ENCODE measurements at regions not wholly inside any gene's neighbourhood (a gene's known extent, or its start where the extent isn't known, plus 50 kb on each side); places are given as distances from the start of the nearest gene placed in this dataset.

DNA sequence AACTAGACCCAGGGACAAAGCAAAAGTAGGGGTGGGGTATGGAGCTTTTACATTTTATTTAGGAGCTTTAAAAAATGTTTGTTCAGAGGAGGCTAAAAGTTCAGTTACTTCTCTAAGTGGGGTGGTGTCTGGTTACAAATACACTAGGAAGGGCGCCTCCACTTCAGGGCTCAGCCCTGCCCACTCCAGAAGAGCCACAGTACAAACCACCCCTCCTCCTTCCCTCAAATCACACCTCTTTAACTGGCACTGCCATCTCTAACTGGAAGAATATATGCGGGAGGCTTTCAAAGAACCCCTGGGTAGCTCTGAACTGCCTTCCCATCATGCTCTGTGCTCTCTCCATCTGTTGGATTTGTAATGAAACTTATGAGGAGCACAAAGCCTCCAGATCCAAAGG is 98.8 kb upstream of the NFIB start:
- Histone ChIP-seq H3K27me3 (ENCODE audit: insufficient read depth) (no peaks in the 10 kb centered on the region), H4K20me1 (replicated peaks; ENCODE audit: insufficient read depth) (no peaks in the 10 kb centered on the region), H3K79me2 (replicated peaks; ENCODE audit: insufficient read depth) (no peaks in the 10 kb centered on the region), H2AFZ (no peak overlapping the region), H3K4me1 (ENCODE audit: insufficient read depth) (peaks cover 3% of the 10 kb centered on the region; the same call in 1 of the 2 replicates), H3K9me2 (ENCODE audit: insufficient read depth) (no peaks in the 10 kb centered on the region; the same call in none of the 2 replicates), H3F3A (replicated peaks; ENCODE audit: low read depth) (no peaks in the 10 kb centered on the region), H3K27ac (ENCODE audit: low read depth) (no peak overlapping the region), H3K36me3 (ENCODE audit: insufficient read depth) (no peaks in the 10 kb centered on the region), H3K4me3 (no peak overlapping the region), H3K4me2 (no peak overlapping the region)
- H3K9me3 Mint-ChIP-seq: no peaks in the 10 kb centered on the region
- H3K4me3 Mint-ChIP-seq: no peak overlapping the region
- DNase-seq (ENCODE audit: low spot score): no peak
- H3K27ac Mint-ChIP-seq: no peak overlapping the region
- no peaks in the 10 kb centered on the region for H3K36me3 Mint-ChIP-seq (ENCODE audit: low read depth)
- ATAC-seq: no peak
- peaks cover 2% of the 10 kb centered on the region for H3K27me3 Mint-ChIP-seq (ENCODE audit: insufficient read depth, low read depth, poor library complexity)
- TF ChIP-seq JUNB (IDR thresholded peaks at IDR 0.05; ENCODE audit: unreplicated experiment) (no peak), NANOG (IDR thresholded peaks at IDR 0.05; ENCODE audit: borderline replicate concordance) (no peak), STAT1 (IDR thresholded peaks at IDR 0.05; ENCODE audit: unreplicated experiment) (no peak)
- TF ChIP-seq, protein P1, sequence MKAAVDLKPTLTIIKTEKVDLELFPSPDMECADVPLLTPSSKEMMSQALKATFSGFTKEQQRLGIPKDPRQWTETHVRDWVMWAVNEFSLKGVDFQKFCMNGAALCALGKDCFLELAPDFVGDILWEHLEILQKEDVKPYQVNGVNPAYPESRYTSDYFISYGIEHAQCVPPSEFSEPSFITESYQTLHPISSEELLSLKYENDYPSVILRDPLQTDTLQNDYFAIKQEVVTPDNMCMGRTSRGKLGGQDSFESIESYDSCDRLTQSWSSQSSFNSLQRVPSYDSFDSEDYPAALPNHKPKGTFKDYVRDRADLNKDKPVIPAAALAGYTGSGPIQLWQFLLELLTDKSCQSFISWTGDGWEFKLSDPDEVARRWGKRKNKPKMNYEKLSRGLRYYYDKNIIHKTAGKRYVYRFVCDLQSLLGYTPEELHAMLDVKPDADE (IDR thresholded peaks at IDR 0.05): no peak
- peaks cover 8% of the 10 kb centered on the region; the same call in 1 of the 3 replicates for H3K4me1 Mint-ChIP-seq

GRCh38 chr9:14406463-14406862 is 92.5 kb upstream of the NFIB start:
- no peaks in the 10 kb centered on the region for H3K36me3 Mint-ChIP-seq (ENCODE audit: low read depth)
- Histone ChIP-seq H3K27me3 (ENCODE audit: insufficient read depth) (no peaks in the 10 kb centered on the region), H3K27ac (ENCODE audit: low read depth) (no peak overlapping the region), H3K36me3 (ENCODE audit: insufficient read depth) (no peaks in the 10 kb centered on the region), H3F3A (replicated peaks; ENCODE audit: low read depth) (no peaks in the 10 kb centered on the region), H4K20me1 (replicated peaks; ENCODE audit: insufficient read depth) (no peaks in the 10 kb centered on the region), H3K4me1 (ENCODE audit: insufficient read depth) (peaks cover 9% of the 10 kb centered on the region; the same call in 1 of the 2 replicates), H2AFZ (no peak overlapping the region; the same call in 1 of the 2 replicates), H3K4me2 (no peak overlapping the region), H3K79me2 (replicated peaks; ENCODE audit: insufficient read depth) (no peaks in the 10 kb centered on the region), H3K9me2 (ENCODE audit: insufficient read depth) (no peaks in the 10 kb centered on the region), H3K4me3 (no peak overlapping the region)
- ATAC-seq (no peak), DNase-seq (ENCODE audit: low spot score) (no peak)
- H3K27ac Mint-ChIP-seq: no peak overlapping the region
- no peak overlapping the region for H3K4me3 Mint-ChIP-seq
- H3K9me3 Mint-ChIP-seq: no peaks in the 10 kb centered on the region
- 0 out of 3 replicates have a peak, but pooled peaks cover 4% of the 10 kb centered on the region for H3K4me1 Mint-ChIP-seq
- peaks cover 2% of the 10 kb centered on the region for H3K27me3 Mint-ChIP-seq (ENCODE audit: insufficient read depth, low read depth, poor library complexity)
- TF ChIP-seq CTCF (conservative IDR thresholded peaks at IDR 0.05; ENCODE audit: low read depth in 2 of 2) (no peak), CREB1 (CRISPR knock-in tag; IDR thresholded peaks at IDR 0.05; ENCODE audit: low read depth) (no peak), EZH2 (IDR thresholded peaks at IDR 0.05; ENCODE audit: low read depth, unreplicated experiment) (no peak), ZNF331 (CRISPR knock-in tag; IDR thresholded peaks at IDR 0.05; ENCODE audit: low read depth) (no peak), ZNF114 (CRISPR knock-in tag; IDR thresholded peaks at IDR 0.05) (no peak), STAT1 (IDR thresholded peaks at IDR 0.05; ENCODE audit: unreplicated experiment) (no peak), NANOG (IDR thresholded peaks at IDR 0.05; ENCODE audit: borderline replicate concordance) (no peak), EZH2phosphoT487 (IDR thresholded peaks at IDR 0.05; ENCODE audit: unreplicated experiment) (no peak), JUNB (IDR thresholded peaks at IDR 0.05; ENCODE audit: unreplicated experiment) (no peak), POLR2AphosphoS5 (IDR thresholded peaks at IDR 0.05; ENCODE audit: low read depth) (no peak)
- TF ChIP-seq, protein P2, sequence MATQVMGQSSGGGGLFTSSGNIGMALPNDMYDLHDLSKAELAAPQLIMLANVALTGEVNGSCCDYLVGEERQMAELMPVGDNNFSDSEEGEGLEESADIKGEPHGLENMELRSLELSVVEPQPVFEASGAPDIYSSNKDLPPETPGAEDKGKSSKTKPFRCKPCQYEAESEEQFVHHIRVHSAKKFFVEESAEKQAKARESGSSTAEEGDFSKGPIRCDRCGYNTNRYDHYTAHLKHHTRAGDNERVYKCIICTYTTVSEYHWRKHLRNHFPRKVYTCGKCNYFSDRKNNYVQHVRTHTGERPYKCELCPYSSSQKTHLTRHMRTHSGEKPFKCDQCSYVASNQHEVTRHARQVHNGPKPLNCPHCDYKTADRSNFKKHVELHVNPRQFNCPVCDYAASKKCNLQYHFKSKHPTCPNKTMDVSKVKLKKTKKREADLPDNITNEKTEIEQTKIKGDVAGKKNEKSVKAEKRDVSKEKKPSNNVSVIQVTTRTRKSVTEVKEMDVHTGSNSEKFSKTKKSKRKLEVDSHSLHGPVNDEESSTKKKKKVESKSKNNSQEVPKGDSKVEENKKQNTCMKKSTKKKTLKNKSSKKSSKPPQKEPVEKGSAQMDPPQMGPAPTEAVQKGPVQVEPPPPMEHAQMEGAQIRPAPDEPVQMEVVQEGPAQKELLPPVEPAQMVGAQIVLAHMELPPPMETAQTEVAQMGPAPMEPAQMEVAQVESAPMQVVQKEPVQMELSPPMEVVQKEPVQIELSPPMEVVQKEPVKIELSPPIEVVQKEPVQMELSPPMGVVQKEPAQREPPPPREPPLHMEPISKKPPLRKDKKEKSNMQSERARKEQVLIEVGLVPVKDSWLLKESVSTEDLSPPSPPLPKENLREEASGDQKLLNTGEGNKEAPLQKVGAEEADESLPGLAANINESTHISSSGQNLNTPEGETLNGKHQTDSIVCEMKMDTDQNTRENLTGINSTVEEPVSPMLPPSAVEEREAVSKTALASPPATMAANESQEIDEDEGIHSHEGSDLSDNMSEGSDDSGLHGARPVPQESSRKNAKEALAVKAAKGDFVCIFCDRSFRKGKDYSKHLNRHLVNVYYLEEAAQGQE (IDR thresholded peaks at IDR 0.05; ENCODE audit: unreplicated experiment): no peak
- TF ChIP-seq, protein P1 (IDR thresholded peaks at IDR 0.05): no peak
